ENCODE measurements at regions not wholly inside any gene's neighbourhood (a gene's known extent, or its start where the extent isn't known, plus 50 kb on each side); places are given as distances from the start of the nearest gene placed in this dataset.

- DNase-seq, result no peak
Observed at GRCh38 chr12:22893878-22894277, 268.9 kb downstream of the ETNK1 start.

DNA sequence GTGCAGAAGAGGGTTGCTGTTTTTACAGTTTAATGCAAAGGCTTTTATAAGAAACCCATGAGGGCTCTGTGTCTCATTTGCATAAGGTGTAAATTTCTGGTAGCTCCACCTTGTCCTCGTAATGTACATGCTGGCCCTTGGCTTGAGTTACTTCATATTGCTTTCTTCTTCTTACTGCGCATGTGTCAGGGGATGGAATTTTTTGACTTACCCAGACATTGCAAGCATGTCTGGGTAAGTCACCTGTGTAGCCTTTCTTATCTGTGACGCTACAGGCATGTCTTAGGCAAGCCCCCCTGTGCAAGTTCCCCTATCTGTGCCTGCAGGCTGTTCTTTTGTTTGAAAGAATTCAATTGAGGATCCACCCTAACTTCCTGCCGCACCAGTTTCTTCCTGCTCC, 274.2 kb downstream of the ETNK1 start:
- DNase-seq, result no peak

More at GRCh38 chr12:22893878-22894277, 268.9 kb downstream of the ETNK1 start:
- WGBS, 2 donors (ENCODE audit: low coverage in 1 of 2), result 44 to 59% methylated on average over 2 of the region's 2 CpGs
- no peak overlapping the region for H3K27ac ChIP-seq
- no peaks in the 10 kb centered on the region for H3K9me3 ChIP-seq
- intact Hi-C loops (cut with DNase I; ENCODE audit: low total_unique reads), result no loop called here
- H3K4me3 ChIP-seq, result no peak overlapping the region
- no peaks in the 10 kb centered on the region for H3K27me3 ChIP-seq
- TF ChIP-seq POLR2A (IDR thresholded peaks at IDR 0.05), result no peak
- no peak for TF ChIP-seq POLR2AphosphoS5 (IDR thresholded peaks at IDR 0.05)
- no peak for TF ChIP-seq CTCF (IDR thresholded peaks at IDR 0.05)
- TF ChIP-seq EP300 (IDR thresholded peaks at IDR 0.05; ENCODE audit: low read depth), result no peak
- in situ Hi-C loops (cut with MboI; ENCODE audit: low pct_ligation_motif_present in 1 of 4, low pct_unique_long_range_greater_than_20kb in 1 of 4, low sequenced_read_pairs in 3 of 4), result no loop called here
- no peaks in the 10 kb centered on the region for H3K4me1 ChIP-seq
- H3K36me3 ChIP-seq, result no peaks in the 10 kb centered on the region

GRCh38 chr12:22900401-22900800, 275.4 kb downstream of the ETNK1 start:
- intact Hi-C loops (cut with DNase I; ENCODE audit: low total_unique reads), result no loop called here
- Histone ChIP-seq H3K4me1 (no peaks in the 10 kb centered on the region), H3K27ac (no peak overlapping the region), H3K27me3 (no peaks in the 10 kb centered on the region), H3K9me3 (no peaks in the 10 kb centered on the region), H3K4me3 (no peak overlapping the region), H3K36me3 (no peaks in the 10 kb centered on the region)
- in situ Hi-C loops (cut with MboI; ENCODE audit: low pct_ligation_motif_present in 1 of 4, low pct_unique_long_range_greater_than_20kb in 1 of 4, low sequenced_read_pairs in 3 of 4), result no loop called here
- no peak for DNase-seq
- TF ChIP-seq CTCF (IDR thresholded peaks at IDR 0.05) (no peak), POLR2A (IDR thresholded peaks at IDR 0.05) (no peak), EP300 (IDR thresholded peaks at IDR 0.05; ENCODE audit: low read depth) (no peak), POLR2AphosphoS5 (IDR thresholded peaks at IDR 0.05) (no peak)

More for the DNA sequence above, 274.2 kb downstream of the ETNK1 start:
- no peak overlapping the region for H3K27ac ChIP-seq
- H3K36me3 ChIP-seq, result no peaks in the 10 kb centered on the region
- H3K27me3 ChIP-seq, result no peaks in the 10 kb centered on the region
- 78 to 86% methylated on average over 3 to 4 of the region's 4 CpGs for WGBS, 2 donors (ENCODE audit: low coverage in 1 of 2)
- no peak for TF ChIP-seq POLR2A (IDR thresholded peaks at IDR 0.05)
- no peaks in the 10 kb centered on the region for H3K9me3 ChIP-seq
- H3K4me1 ChIP-seq, result no peaks in the 10 kb centered on the region
- in situ Hi-C loops (cut with MboI; ENCODE audit: low pct_ligation_motif_present in 1 of 4, low pct_unique_long_range_greater_than_20kb in 1 of 4, low sequenced_read_pairs in 3 of 4) (no loop called here), intact Hi-C loops (cut with DNase I; ENCODE audit: low total_unique reads) (no loop called here)
- H3K4me3 ChIP-seq, result no peak overlapping the region

GRCh38 chr12:22904485-22904884, 279.5 kb downstream of the ETNK1 start:
- intact Hi-C loops (cut with DNase I; ENCODE audit: low total_unique reads) (no loop called here), in situ Hi-C loops (cut with MboI; ENCODE audit: low pct_ligation_motif_present in 1 of 4, low pct_unique_long_range_greater_than_20kb in 1 of 4, low sequenced_read_pairs in 3 of 4) (no loop called here)
- no peaks in the 10 kb centered on the region for H3K27me3 ChIP-seq
- DNase-seq, result no peak
- H3K9me3 ChIP-seq, result no peaks in the 10 kb centered on the region
- TF ChIP-seq POLR2AphosphoS5 (IDR thresholded peaks at IDR 0.05) (no peak), CTCF (IDR thresholded peaks at IDR 0.05) (no peak), EP300 (IDR thresholded peaks at IDR 0.05; ENCODE audit: low read depth) (no peak), POLR2A (IDR thresholded peaks at IDR 0.05) (no peak)
- no peaks in the 10 kb centered on the region for H3K4me1 ChIP-seq
- no peak overlapping the region for H3K27ac ChIP-seq
- H3K4me3 ChIP-seq, result no peak overlapping the region
- no peaks in the 10 kb centered on the region for H3K36me3 ChIP-seq
- whole genome bisulfite sequencing, 2 donors (ENCODE audit: low coverage in 1 of 2), result 60 to 75% methylated on average over 1 of the region's 1 CpG

DNA sequence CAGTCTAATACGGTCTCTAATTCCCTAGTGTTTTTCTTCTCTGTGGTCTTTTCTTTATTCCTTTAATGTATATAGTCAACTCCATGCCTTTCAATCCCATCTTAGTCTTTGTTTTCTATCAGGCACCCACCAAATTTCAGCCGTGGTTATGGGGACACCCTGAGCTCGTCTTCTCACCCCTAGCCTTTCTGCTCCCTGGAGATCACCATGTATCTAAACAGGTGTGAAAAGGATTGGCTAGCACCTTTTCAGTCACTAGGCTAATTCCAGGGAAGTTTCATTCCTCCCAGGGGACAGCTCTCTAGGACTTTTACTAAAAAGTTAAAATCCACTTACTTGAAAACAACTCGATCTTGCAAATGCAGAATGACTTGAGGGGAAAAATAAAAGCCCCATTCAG, 291.3 kb downstream of the ETNK1 start:
- TF ChIP-seq CTCF (IDR thresholded peaks at IDR 0.05) (no peak), EP300 (IDR thresholded peaks at IDR 0.05; ENCODE audit: low read depth) (no peak), POLR2A (IDR thresholded peaks at IDR 0.05) (no peak), POLR2AphosphoS5 (IDR thresholded peaks at IDR 0.05) (no peak)
- no peak for DNase-seq
- Histone ChIP-seq H3K36me3 (no peaks in the 10 kb centered on the region), H3K4me1 (no peaks in the 10 kb centered on the region), H3K9me3 (no peaks in the 10 kb centered on the region), H3K4me3 (no peak overlapping the region), H3K27ac (no peak overlapping the region), H3K27me3 (no peaks in the 10 kb centered on the region)
- in situ Hi-C loops (cut with MboI; ENCODE audit: low pct_ligation_motif_present in 1 of 4, low pct_unique_long_range_greater_than_20kb in 1 of 4, low sequenced_read_pairs in 3 of 4), result no loop called here
- intact Hi-C loops (cut with DNase I; ENCODE audit: low total_unique reads), result no loop called here
- WGBS, 2 donors (ENCODE audit: low coverage in 1 of 2), result 79 to 88% methylated on average over 2 to 4 of the region's 4 CpGs
